ENCODE measurements at regions not wholly inside any gene's neighbourhood (a gene's known extent, or its start where the extent isn't known, plus 50 kb on each side); places are given as distances from the start of the nearest gene placed in this dataset.

- Histone ChIP-seq H3K27ac (ENCODE audit: insufficient read depth, low read length) (no peak overlapping the region), H4K20me1 (ENCODE audit: control insufficient read depth, extremely low read depth, insufficient read depth, low read length) (no peaks in the 10 kb centered on the region), H3K36me3 (ENCODE audit: control insufficient read depth, insufficient read depth, low read length) (no peaks in the 10 kb centered on the region), H2AFZ (ENCODE audit: low read length) (no peak overlapping the region), H3K27me3 (ENCODE audit: control insufficient read depth, insufficient read depth, low read length) (no peaks in the 10 kb centered on the region), H3K4me1 (ENCODE audit: control insufficient read depth, extremely low read depth, insufficient read depth, low read length) (no peaks in the 10 kb centered on the region), H3K79me2 (ENCODE audit: control insufficient read depth, insufficient read depth, low read length) (no peaks in the 10 kb centered on the region), H3K4me3 (replicated peaks in 1 of 4; ENCODE audit: control extremely low read depth in 1 of 4, insufficient read depth in 1 of 4, low read depth in 3 of 4, low read length in 4 of 4) (no peak overlapping the region), H3K4me2 (ENCODE audit: extremely low read depth, insufficient read depth, low read length) (no peak overlapping the region), H3K9ac (ENCODE audit: insufficient read depth, low read length) (no peak overlapping the region), H3K9me3 (ENCODE audit: control insufficient read depth, insufficient read depth, low read depth, low read length) (no peaks in the 10 kb centered on the region)
- no peak for TF ChIP-seq EZH2 (IDR thresholded peaks at IDR 0.05; ENCODE audit: low read length, missing control alignments)
- no peak for TF ChIP-seq CTCF (conservative IDR thresholded peaks at IDR 0.05 in 1 of 2, IDR thresholded peaks at IDR 0.05 in 1 of 2; ENCODE audit: low read depth in 1 of 2, low read length in 2 of 2)
- peak; percentile 28 to 74 for DNase-seq (ENCODE audit: low read depth in 2 of 2)
Observed at GRCh38 chr1:232728507-232729263, 76.5 kb upstream of the MAP10 start.

- no peaks in the 10 kb centered on the region for H4K20me1 ChIP-seq (ENCODE audit: control insufficient read depth, extremely low read depth, insufficient read depth, low read length)
- no peaks in the 10 kb centered on the region for H3K4me1 ChIP-seq (ENCODE audit: control insufficient read depth, extremely low read depth, insufficient read depth, low read length)
- no peaks in the 10 kb centered on the region for H3K27me3 ChIP-seq (ENCODE audit: control insufficient read depth, insufficient read depth, low read length)
- H3K27ac ChIP-seq (ENCODE audit: insufficient read depth, low read length), result no peak overlapping the region
- no peak for DNase-seq (ENCODE audit: low read depth in 2 of 2)
- no peaks in the 10 kb centered on the region for H3K9me3 ChIP-seq (ENCODE audit: control insufficient read depth, insufficient read depth, low read depth, low read length)
- H3K4me3 ChIP-seq (replicated peaks in 1 of 4; ENCODE audit: control extremely low read depth in 1 of 4, insufficient read depth in 1 of 4, low read depth in 3 of 4, low read length in 4 of 4), result no peak overlapping the region
- H3K36me3 ChIP-seq (ENCODE audit: control insufficient read depth, insufficient read depth, low read length), result no peaks in the 10 kb centered on the region
- H3K4me2 ChIP-seq (ENCODE audit: extremely low read depth, insufficient read depth, low read length), result no peak overlapping the region
- H3K9ac ChIP-seq (ENCODE audit: insufficient read depth, low read length), result no peak overlapping the region
- H3K79me2 ChIP-seq (ENCODE audit: control insufficient read depth, insufficient read depth, low read length), result no peaks in the 10 kb centered on the region
- TF ChIP-seq EZH2 (IDR thresholded peaks at IDR 0.05; ENCODE audit: low read length, missing control alignments) (no peak), CTCF (conservative IDR thresholded peaks at IDR 0.05 in 1 of 2, IDR thresholded peaks at IDR 0.05 in 1 of 2; ENCODE audit: low read depth in 1 of 2, low read length in 2 of 2) (no peak)
- no peak overlapping the region for H2AFZ ChIP-seq (ENCODE audit: low read length)
Observed at GRCh38 chr1:232732344-232732910, 72.8 kb upstream of the MAP10 start.

GRCh38 chr1:232737917-232738316 is 67.3 kb upstream of the MAP10 start:
- Histone ChIP-seq H3K27ac (ENCODE audit: insufficient read depth, low read length) (no peak overlapping the region), H4K20me1 (ENCODE audit: control insufficient read depth, extremely low read depth, insufficient read depth, low read length) (no peaks in the 10 kb centered on the region), H3K4me3 (replicated peaks in 1 of 4; ENCODE audit: control extremely low read depth in 1 of 4, insufficient read depth in 1 of 4, low read depth in 3 of 4, low read length in 4 of 4) (no peak overlapping the region), H3K9ac (ENCODE audit: insufficient read depth, low read length) (no peak overlapping the region), H3K36me3 (ENCODE audit: control insufficient read depth, insufficient read depth, low read length) (no peaks in the 10 kb centered on the region), H3K79me2 (ENCODE audit: control insufficient read depth, insufficient read depth, low read length) (no peaks in the 10 kb centered on the region), H2AFZ (ENCODE audit: low read length) (no peak overlapping the region), H3K9me3 (ENCODE audit: control insufficient read depth, insufficient read depth, low read depth, low read length) (no peaks in the 10 kb centered on the region), H3K27me3 (ENCODE audit: control insufficient read depth, insufficient read depth, low read length) (no peaks in the 10 kb centered on the region), H3K4me2 (ENCODE audit: extremely low read depth, insufficient read depth, low read length) (no peak overlapping the region), H3K4me1 (ENCODE audit: control insufficient read depth, extremely low read depth, insufficient read depth, low read length) (no peaks in the 10 kb centered on the region)
- TF ChIP-seq CTCF (conservative IDR thresholded peaks at IDR 0.05 in 1 of 2, IDR thresholded peaks at IDR 0.05 in 1 of 2; ENCODE audit: low read depth in 1 of 2, low read length in 2 of 2) (no peak), EZH2 (IDR thresholded peaks at IDR 0.05; ENCODE audit: low read length, missing control alignments) (no peak)
- no peak for DNase-seq (ENCODE audit: low read depth in 2 of 2)

All from fibroblast of lung (primary cell).